ENCODE measurements at regions not wholly inside any gene's neighbourhood (a gene's known extent, or its start where the extent isn't known, plus 50 kb on each side); places are given as distances from the start of the nearest gene placed in this dataset.
"Not testable (repeated sequence)": the region's sequence is repeated elsewhere in the genome, so short reads cannot be mapped to it uniquely, and the experiment has no call there.

- intact Hi-C loops (cut with DNase I): no loop called here
- DNase-seq (ENCODE audit: low spot score): no peak
Observed at GRCh38 chr4:14906805-14907204, 95.5 kb upstream of the CPEB2 start.

- intact Hi-C loops (cut with DNase I): no loop called here
- no peak for DNase-seq (ENCODE audit: low spot score)
Observed at GRCh38 chr4:14908635-14909034, 93.6 kb upstream of the CPEB2 start.

GRCh38 chr4:14910411-14910810 is 91.9 kb upstream of the CPEB2 start:
- intact Hi-C loops (cut with DNase I): no loop called here
- no peak for DNase-seq (ENCODE audit: low spot score)

GRCh38 chr4:14912426-14912825 is 89.9 kb upstream of the CPEB2 start:
- intact Hi-C loops (cut with DNase I): no loop called here
- DNase-seq (ENCODE audit: low spot score): no peak

- intact Hi-C loops (cut with DNase I): no loop called here
- no peak for DNase-seq (ENCODE audit: low spot score)
Observed at GRCh38 chr4:14915018-14915417, 87.3 kb upstream of the CPEB2 start.

- intact Hi-C loops (cut with DNase I): no loop called here
- DNase-seq (ENCODE audit: low spot score): no peak
Observed at GRCh38 chr4:14916554-14917297, 85.6 kb upstream of the CPEB2 start.

GRCh38 chr4:14917298-14917633 is 85.0 kb upstream of the CPEB2 start:
- intact Hi-C loops (cut with DNase I): no loop called here
- no peak for DNase-seq (ENCODE audit: low spot score)

GRCh38 chr4:14918336-14918735 is 83.9 kb upstream of the CPEB2 start:
- no peak for DNase-seq (ENCODE audit: low spot score)
- intact Hi-C loops (cut with DNase I): no loop called here

GRCh38 chr4:14919785-14920184 is 82.5 kb upstream of the CPEB2 start:
- no peak for DNase-seq (ENCODE audit: low spot score)
- intact Hi-C loops (cut with DNase I): no loop called here

GRCh38 chr4:14920237-14920636 is 82.0 kb upstream of the CPEB2 start:
- DNase-seq (ENCODE audit: low spot score): no peak
- intact Hi-C loops (cut with DNase I): no loop called here

- intact Hi-C loops (cut with DNase I): no loop called here
- no peak for DNase-seq (ENCODE audit: low spot score)
Observed at GRCh38 chr4:14920759-14921320, 81.4 kb upstream of the CPEB2 start.

- DNase-seq (ENCODE audit: low spot score); intact Hi-C loops (cut with DNase I): not testable (repeated sequence)
Observed at GRCh38 chr4:14921781-14922180, 80.5 kb upstream of the CPEB2 start.

GRCh38 chr4:14924076-14924811 is 78.0 kb upstream of the CPEB2 start:
- intact Hi-C loops (cut with DNase I): no loop called here
- DNase-seq (ENCODE audit: low spot score): no peak

- DNase-seq (ENCODE audit: low spot score): no peak
- intact Hi-C loops (cut with DNase I): no loop called here
Observed at GRCh38 chr4:14924812-14925344, 77.4 kb upstream of the CPEB2 start.

GRCh38 chr4:14925471-14925870 is 76.8 kb upstream of the CPEB2 start:
- intact Hi-C loops (cut with DNase I): no loop called here
- no peak for DNase-seq (ENCODE audit: low spot score)

GRCh38 chr4:14926368-14926767 is 75.9 kb upstream of the CPEB2 start:
- intact Hi-C loops (cut with DNase I): no loop called here
- DNase-seq (ENCODE audit: low spot score): no peak

- no peak for DNase-seq (ENCODE audit: low spot score)
- intact Hi-C loops (cut with DNase I): no loop called here
Observed at GRCh38 chr4:14928035-14928434, 74.2 kb upstream of the CPEB2 start.

- no peak for DNase-seq (ENCODE audit: low spot score)
- intact Hi-C loops (cut with DNase I): no loop called here
Observed at GRCh38 chr4:14929669-14930068, 72.6 kb upstream of the CPEB2 start.

- no peak for DNase-seq (ENCODE audit: low spot score)
- intact Hi-C loops (cut with DNase I): no loop called here
Observed at GRCh38 chr4:14934704-14935390, 67.4 kb upstream of the CPEB2 start.

GRCh38 chr4:14943749-14944148 is 58.5 kb upstream of the CPEB2 start:
- no peak for DNase-seq (ENCODE audit: low spot score)
- intact Hi-C loops (cut with DNase I): no loop called here
